Gastrocnemius medialis (tissue), 4 donors: ENCODE measurements at regions not wholly inside any gene's neighbourhood (a gene's known extent, or its start where the extent isn't known, plus 50 kb on each side); places are given as distances from the start of the nearest gene placed in this dataset.

Experiments
- ATAC-seq, 2 donors: fragments of 150-250 bp; one replicate each; pipeline ENCODE4 v1.9.1; 2016
- DNase-seq, 2 donors: peaks; one replicate each; pipeline ENCODE4 v3.0.0-alpha.2; 2019
- H3K27ac ChIP-seq, 4 donors: fragments of 200-600 bp; sonication (generic); 1 replicate in 1 of 4; 2 replicates in 3 of 4; pipeline ENCODE4 v1.5.1; 2016 to 2018; ENCODE audit warnings: mild to moderate bottlenecking in 2 of 4, moderate library complexity in 1 of 4
- H3K27me3 ChIP-seq, 3 donors: fragments of 200-600 bp; sonication (generic) in 2 of 3; 1 replicate in 1 of 3; 2 replicates in 2 of 3; pipeline versions ENCODE4 v1.5.1 to v1.6.0; 2016 to 2019; ENCODE audit warnings: mild to moderate bottlenecking in 1 of 3, moderate library complexity in 1 of 3
- H3K36me3 ChIP-seq, 2 donors: fragments of 200-600 bp; sonication (generic) in 1 of 2; one replicate each; pipeline ENCODE4 v1.5.1; 2017 to 2018
- H3K4me1 ChIP-seq, 2 donors: fragments of 200-600 bp; sonication (generic) in 1 of 2; one replicate each; pipeline ENCODE4 v1.5.1; 2016 to 2017; ENCODE audit warnings: mild to moderate bottlenecking in 2 of 2
- H3K4me3 ChIP-seq, 4 donors: fragments of 200-600 bp; sonication (generic) in 3 of 4; 1 replicate in 1 of 4; 2 replicates in 3 of 4; pipeline ENCODE4 v1.5.1; 2016 to 2019; ENCODE audit warnings: mild to moderate bottlenecking in 2 of 4
- H3K9me3 ChIP-seq, 3 donors: fragments of 200-600 bp; sonication (generic) in 2 of 3; 1 replicate in 1 of 3; 2 replicates in 2 of 3; pipeline ENCODE4 v1.5.1; 2016 to 2019
- CTCF ChIP-seq, 5 experiments: fragments of 450-650 bp in 3 of 5; fragments of 200-600 bp in 2 of 5; sonication (generic) in 2 of 5; IDR thresholded peaks in 4 of 5; conservative IDR thresholded peaks in 1 of 5; 1 replicate in 4 of 5; 2 replicates in 1 of 5; pipeline ENCODE4 v1.5.1; 2016 to 2019; ENCODE audit warnings: antibody characterized with exemption in 5 of 5, mild to moderate bottlenecking in 3 of 5, moderate library complexity in 3 of 5
- POLR2A ChIP-seq, 2 donors: fragments of 450-650 bp; IDR thresholded peaks; one replicate each; pipeline ENCODE4 v1.6.1; 2017; ENCODE audit warnings: antibody characterized with exemption in 2 of 2, mild to moderate bottlenecking in 2 of 2, moderate library complexity in 2 of 2
- in situ Hi-C, 4 donors: fragments of 200-750 bp; cut with MboI; loops; one replicate each; pipeline versions ENCODE4 v1.15.0 to v1.8.0; 2017; ENCODE audit warnings: low sequenced_read_pairs in 4 of 4
- intact Hi-C: fragments of 100-400 bp; cut with DNase I; formaldehyde crosslinking; loops from one replicate; pipeline ENCODE4 v1.15.1; 2023; ENCODE audit warnings: low total_unique reads

GRCh38 chrX:124895947-124896346, 423.7 kb upstream of the TEX13C start:
- H3K27me3 ChIP-seq, result no peaks in the 10 kb centered on the region
- no peaks in the 10 kb centered on the region for H3K4me1 ChIP-seq
- no peak overlapping the region for H3K4me3 ChIP-seq
- H3K9me3 ChIP-seq, result no peaks in the 10 kb centered on the region
- no peaks in the 10 kb centered on the region for H3K36me3 ChIP-seq
- in situ Hi-C loops, result no loop called here
- no peak overlapping the region for H3K27ac ChIP-seq
- DNase-seq, result no peak
- ATAC-seq, result no peak
- intact Hi-C loops, result no loop called here
- TF ChIP-seq CTCF (IDR thresholded peaks at IDR 0.05 in 4 of 5, conservative IDR thresholded peaks at IDR 0.05 in 1 of 5) (no peak), POLR2A (IDR thresholded peaks at IDR 0.05) (no peak)

GRCh38 chrX:124902953-124903352, 416.7 kb upstream of the TEX13C start:
- DNase-seq (no peak), ATAC-seq (no peak)
- no peaks in the 10 kb centered on the region for H3K9me3 ChIP-seq
- in situ Hi-C loops (no loop called here), intact Hi-C loops (no loop called here)
- H3K4me3 ChIP-seq, result no peak overlapping the region
- H3K27me3 ChIP-seq, result no peaks in the 10 kb centered on the region
- H3K36me3 ChIP-seq, result no peaks in the 10 kb centered on the region
- no peak for TF ChIP-seq CTCF (IDR thresholded peaks at IDR 0.05 in 4 of 5, conservative IDR thresholded peaks at IDR 0.05 in 1 of 5)
- TF ChIP-seq POLR2A (IDR thresholded peaks at IDR 0.05), result no peak
- H3K27ac ChIP-seq, result no peak overlapping the region
- H3K4me1 ChIP-seq, result no peaks in the 10 kb centered on the region

GRCh38 chrX:124910611-124911010, 409.1 kb upstream of the TEX13C start:
- Histone ChIP-seq H3K4me1 (no peaks in the 10 kb centered on the region), H3K36me3 (no peaks in the 10 kb centered on the region), H3K9me3 (no peaks in the 10 kb centered on the region), H3K27me3 (no peaks in the 10 kb centered on the region), H3K27ac (no peak overlapping the region), H3K4me3 (no peak overlapping the region)
- intact Hi-C loops (no loop called here), in situ Hi-C loops (no loop called here)
- no peak for ATAC-seq
- TF ChIP-seq POLR2A (IDR thresholded peaks at IDR 0.05) (no peak), CTCF (IDR thresholded peaks at IDR 0.05 in 4 of 5, conservative IDR thresholded peaks at IDR 0.05 in 1 of 5) (no peak)
- DNase-seq, result no peak

- intact Hi-C loops, result no loop called here
- no peaks in the 10 kb centered on the region for H3K9me3 ChIP-seq
- TF ChIP-seq CTCF (IDR thresholded peaks at IDR 0.05 in 4 of 5, conservative IDR thresholded peaks at IDR 0.05 in 1 of 5), result no peak
- no peak for TF ChIP-seq POLR2A (IDR thresholded peaks at IDR 0.05)
- H3K27me3 ChIP-seq, result no peaks in the 10 kb centered on the region
- H3K4me3 ChIP-seq, result no peak overlapping the region
- in situ Hi-C loops, result no loop called here
- H3K4me1 ChIP-seq, result no peaks in the 10 kb centered on the region
- no peak overlapping the region for H3K27ac ChIP-seq
- ATAC-seq, result no peak
- DNase-seq, result no peak
- H3K36me3 ChIP-seq, result no peaks in the 10 kb centered on the region
Measured at GRCh38 chrX:124917011-124917410, 402.7 kb upstream of the TEX13C start.

- DNase-seq (no peak), ATAC-seq (no peak)
- no peaks in the 10 kb centered on the region for H3K36me3 ChIP-seq
- H3K27me3 ChIP-seq, result no peaks in the 10 kb centered on the region
- TF ChIP-seq POLR2A (IDR thresholded peaks at IDR 0.05) (no peak), CTCF (IDR thresholded peaks at IDR 0.05 in 4 of 5, conservative IDR thresholded peaks at IDR 0.05 in 1 of 5) (no peak)
- H3K4me1 ChIP-seq, result no peaks in the 10 kb centered on the region
- intact Hi-C loops, result no loop called here
- in situ Hi-C loops, result no loop called here
- no peak overlapping the region for H3K4me3 ChIP-seq
- no peaks in the 10 kb centered on the region for H3K9me3 ChIP-seq
- H3K27ac ChIP-seq, result no peak overlapping the region
Measured at GRCh38 chrX:124925681-124926080, 394.0 kb upstream of the TEX13C start.
